AML-193 (cell line): ENCODE measurements at regions not wholly inside any gene's neighbourhood (a gene's known extent, or its start where the extent isn't known, plus 50 kb on each side); places are given as distances from the start of the nearest gene placed in this dataset.
"Not testable (repeated sequence)": the region's sequence is repeated elsewhere in the genome, so short reads cannot be mapped to it uniquely, and the experiment has no call there.

ENCODE experiments used
- DNase-seq, 2 experiments: peaks; one replicate each; lab custom pipeline; 2025; lab: John Stamatoyannopoulos, UW

DNA sequence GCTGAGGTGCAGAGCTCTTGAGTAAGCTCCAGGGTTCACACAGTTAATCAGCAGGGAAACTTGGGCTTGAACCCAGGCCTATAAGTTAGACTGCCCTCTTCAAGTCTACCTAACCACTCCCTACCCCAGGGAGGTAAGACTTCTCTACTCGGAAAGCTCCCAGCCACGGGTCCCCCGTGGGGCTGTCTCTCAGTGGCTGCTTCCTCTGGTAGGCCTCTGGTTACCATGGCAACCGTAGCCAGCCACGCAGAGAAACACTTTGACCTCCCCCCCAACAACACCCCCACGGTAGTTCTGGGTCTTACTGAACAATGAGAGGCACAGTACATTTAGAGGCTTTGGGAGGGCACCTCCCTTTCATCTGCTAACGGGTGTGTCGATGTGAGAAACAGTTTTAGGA, 245.2 kb downstream of the AACS start:
- DNase-seq: no peak

GRCh38 chr12:125311050-125311449, 245.8 kb downstream of the AACS start:
- no peak for DNase-seq

DNA sequence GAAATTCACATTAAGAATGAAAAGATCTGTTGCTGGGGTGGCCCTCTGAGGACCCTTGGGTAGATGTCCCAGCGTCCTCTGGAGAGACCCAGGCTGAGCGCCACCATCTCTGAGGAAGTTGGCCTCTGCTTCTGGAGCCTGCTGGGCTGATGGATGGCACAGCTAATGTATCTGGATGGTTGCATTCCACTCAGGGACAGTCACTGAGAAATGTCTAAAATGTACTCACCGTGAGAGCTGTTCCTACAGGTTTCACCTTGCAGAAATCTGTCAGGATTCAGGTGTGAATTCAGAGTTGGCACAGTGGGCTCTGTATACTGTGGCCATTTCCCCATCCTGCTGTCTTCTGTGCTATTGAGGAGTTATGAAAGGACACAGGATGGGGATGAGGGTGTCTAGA, 247.2 kb downstream of the AACS start:
- no peak for DNase-seq

DNA sequence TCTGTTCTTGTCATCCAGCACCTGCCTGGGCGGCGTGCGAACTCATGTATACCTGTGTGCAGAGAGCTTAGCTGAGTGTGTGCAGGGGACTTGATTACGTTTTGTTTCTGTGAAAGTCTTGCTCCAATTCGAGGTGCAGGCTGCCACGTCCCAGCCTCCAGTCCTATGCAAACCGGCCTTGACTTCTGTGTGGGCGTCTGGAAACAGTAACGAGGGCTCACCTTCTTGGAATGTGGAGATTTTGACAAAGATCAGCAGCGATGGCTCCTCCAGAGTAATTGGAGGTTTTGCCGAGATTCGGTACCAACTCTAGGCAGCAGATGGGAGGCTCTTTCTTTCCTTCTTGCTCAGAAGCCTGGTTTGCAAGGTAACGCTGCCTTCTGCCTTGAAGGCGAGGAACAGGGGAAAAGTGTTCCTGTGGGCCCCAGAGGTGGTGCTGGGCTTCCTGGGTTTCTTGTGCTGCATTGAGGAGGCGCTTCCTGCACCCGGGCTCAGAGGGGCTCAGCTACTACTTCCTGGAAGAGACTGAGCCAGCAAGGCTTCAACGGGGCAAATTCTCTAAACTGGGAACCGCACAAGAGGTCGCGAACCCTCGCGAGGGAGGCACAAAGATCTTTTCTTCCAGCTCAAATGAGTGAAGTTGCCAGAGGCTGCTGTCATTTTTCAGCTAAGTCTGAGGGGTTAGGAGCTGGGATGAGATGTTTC, 249.0 kb downstream of the AACS start:
- no peak for DNase-seq

- DNase-seq: no peak
Measured at GRCh38 chr12:125315771-125316170, 250.5 kb downstream of the AACS start.

- DNase-seq: no peak
Measured at GRCh38 chr12:125320177-125320576, 254.9 kb downstream of the AACS start.

- DNase-seq: no peak
Measured at GRCh38 chr12:125324861-125325490, 259.7 kb downstream of the AACS start.

GRCh38 chr12:125329239-125330102, 264.2 kb downstream of the AACS start:
- DNase-seq: no peak

- DNase-seq: no peak
Measured at GRCh38 chr12:125330645-125331341, 265.6 kb downstream of the AACS start.

DNA sequence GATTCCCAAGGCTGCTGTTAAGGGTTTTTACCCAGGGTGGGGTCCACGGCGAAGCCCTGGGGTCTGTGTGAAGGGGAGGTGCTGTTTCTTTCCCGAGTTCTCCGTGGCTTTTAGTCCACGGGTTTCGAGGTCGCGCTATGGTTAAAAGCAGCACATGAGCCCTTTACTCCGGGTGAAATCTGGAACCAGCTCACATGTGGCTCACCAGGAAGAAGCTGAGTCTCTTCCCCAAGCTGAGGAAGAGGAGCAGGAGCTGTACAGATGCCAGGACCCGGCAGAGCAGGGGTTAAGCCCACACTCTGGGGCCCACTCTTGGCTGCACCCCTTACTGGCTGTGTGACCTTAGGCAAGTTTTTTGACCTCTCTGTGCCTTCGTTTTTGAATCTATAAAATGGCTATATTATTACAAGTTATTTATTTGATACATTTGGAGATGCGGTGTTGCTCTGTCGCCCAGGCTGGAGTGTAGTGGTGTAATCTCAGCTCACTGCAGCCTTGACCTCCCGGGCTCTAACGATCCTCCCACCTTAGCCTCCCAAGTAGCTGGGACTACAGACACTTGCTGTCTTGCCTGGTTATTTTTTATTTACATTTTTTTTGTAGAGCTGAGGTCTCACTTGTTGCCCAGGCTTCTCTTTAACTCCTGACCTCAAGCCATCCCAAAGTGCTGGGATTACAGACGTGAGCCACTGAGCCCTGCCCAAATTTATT, 266.3 kb downstream of the AACS start:
- no peak for DNase-seq

- no peak for DNase-seq
Measured at GRCh38 chr12:125332900-125333299, 267.7 kb downstream of the AACS start.

DNA sequence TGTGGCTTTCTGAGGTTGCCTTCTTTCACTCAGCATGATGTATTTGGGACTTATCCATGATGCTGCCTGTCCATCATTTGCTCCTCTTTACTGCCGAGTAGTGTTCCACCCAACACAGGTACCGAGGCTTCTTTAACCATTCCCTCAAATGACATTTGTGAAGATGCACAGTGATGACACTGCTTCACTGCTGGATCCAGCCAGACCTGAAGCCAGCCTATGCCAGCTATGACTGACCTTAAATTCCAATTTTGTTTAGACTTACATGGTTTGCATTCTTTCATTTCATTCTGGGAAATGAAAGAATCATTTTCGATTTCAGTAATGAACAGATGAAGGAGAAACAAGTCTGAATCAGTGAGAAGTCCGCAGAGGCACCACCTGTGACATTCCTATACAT, 271.0 kb downstream of the AACS start:
- no peak for DNase-seq

DNA sequence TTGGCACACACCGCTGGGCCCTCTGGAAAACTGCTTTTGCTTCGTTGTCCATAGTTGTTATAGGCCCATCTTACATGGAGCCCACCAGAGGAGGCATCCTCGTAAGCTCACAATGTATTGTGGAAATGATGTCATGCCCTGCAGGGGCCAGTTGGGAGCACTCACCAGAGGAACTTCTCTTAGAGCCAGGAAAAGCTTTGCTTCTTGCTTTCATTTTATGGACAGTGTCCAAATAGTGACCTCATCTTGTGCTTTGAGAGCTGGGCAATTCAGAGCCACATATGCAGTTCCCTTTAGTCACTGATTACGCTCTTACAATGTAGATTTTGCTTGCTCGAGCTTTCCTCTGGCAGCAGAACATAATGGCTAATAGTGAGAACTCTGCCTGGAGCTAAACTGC, 275.6 kb downstream of the AACS start:
- no peak for DNase-seq

DNA sequence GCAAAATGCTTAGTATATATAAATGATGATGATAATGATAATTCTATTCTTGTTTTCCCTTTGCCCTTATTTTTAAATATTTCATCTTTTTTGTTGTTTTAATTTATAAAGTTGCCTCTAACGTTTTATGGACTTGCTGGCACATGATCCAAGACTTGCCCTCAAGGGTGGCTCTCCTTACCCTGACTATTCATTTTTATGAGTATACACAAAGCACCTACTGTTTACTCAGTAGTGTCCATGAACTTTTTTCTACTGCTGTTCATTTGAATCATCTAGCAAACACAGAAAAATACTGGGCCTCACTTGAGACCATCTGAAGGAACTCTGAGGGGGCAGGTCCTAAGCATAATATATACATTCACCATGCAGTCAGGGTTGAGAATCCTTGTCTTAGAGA, 276.2 kb downstream of the AACS start:
- no peak for DNase-seq

DNA sequence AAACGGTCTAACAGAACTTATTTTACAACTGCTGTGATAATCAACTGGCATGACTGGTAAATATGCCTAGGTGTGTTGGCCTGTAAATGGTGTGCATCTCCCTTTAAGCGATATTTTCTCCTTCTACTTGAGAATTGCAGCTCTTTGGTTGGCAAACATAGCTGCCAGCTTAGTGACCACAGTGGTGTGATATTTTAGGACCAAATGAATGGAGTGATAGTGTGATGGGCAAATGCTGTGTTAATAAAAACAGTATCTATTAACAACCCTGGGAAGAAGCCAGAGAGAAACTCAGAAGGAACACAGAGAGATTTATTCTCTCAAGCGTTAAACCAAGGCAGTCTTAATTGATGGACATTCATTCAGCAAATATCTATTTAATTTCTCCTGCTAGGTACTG, 278.4 kb downstream of the AACS start:
- DNase-seq: no peak

GRCh38 chr12:125346362-125346761, 281.1 kb downstream of the AACS start:
- DNase-seq: no peak

- no peak for DNase-seq
Measured at GRCh38 chr12:125351788-125352187, 286.6 kb downstream of the AACS start.

DNA sequence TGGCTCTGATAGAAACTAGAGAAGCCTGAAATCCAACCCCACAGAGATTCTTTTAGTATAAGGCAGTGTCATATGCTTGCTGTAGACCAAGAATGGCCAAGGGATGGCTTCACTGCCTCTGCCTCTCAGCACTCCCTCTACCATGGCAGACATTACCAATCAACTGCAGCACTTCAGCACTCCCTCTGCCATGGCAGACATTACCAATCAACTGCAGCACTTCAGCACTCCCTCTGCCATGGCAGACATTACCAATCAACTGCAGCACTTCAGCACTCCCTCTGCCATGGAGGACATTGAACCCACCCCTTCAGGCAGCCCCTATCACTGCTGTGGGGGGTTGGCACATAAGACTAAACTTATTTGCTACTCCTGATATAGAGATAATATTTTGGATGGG, 287.8 kb downstream of the AACS start:
- DNase-seq: not testable (repeated sequence)

DNA sequence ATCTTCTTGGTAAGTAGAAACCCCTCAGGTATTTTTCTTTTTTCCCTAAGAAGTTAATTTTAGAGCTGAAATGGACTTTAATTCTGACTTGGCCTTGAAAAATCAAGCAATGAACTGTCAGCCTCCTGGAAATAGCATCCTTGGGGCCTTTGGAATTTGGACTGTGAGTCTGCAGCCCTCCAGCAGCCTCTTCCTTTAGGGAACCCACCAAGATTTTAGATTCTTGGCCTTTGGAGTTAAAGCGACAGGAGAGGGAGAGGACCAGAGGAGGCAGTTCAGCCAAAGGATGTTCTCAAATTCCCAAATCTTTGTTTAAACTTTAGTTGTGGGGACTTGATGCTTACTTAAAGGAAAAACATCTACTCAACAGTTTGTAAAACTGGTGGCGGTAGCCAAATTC, 288.6 kb downstream of the AACS start:
- no peak for DNase-seq

GRCh38 chr12:125355614-125356013, 290.4 kb downstream of the AACS start:
- DNase-seq: no peak

DNA sequence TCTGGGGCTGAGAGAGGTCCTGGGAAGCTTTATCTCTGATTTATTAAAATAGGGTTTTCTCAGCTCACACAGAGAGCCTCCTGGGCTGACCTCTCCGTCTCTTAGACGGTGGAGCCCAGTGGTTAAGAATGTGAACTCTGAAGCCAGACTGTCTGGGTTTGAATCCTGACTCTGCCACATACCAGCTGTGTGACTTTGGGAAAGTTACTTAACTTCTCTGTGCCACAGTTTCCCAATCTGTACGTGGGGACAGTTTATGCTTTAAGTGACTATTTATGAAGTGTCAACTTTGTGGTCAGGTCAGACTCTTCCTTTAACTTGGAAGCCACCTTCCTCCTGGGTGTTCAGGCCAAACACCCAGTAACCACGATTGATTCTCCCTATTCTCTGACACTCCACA, 290.9 kb downstream of the AACS start:
- DNase-seq: no peak

DNA sequence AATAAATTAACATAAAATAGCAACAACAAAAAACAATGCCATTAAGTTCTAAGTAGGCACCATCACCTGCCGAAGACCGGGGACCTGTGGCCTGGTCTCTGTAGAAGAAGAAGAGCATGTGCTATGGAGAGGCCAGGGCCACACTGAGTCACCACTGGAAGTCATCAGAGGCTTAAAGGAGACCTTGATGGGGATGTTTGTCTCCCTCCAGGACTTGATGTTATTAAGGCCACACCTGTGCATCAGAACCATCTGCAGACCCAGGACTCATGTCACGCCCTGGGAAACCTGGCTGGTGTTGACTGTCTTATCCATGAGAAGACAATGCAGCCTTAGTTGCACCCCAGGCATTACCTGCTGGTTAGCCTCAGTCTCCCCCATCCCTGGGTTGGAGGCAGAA, 292.3 kb downstream of the AACS start:
- no peak for DNase-seq
